ENCODE measurements at regions not wholly inside any gene's neighbourhood (a gene's known extent, or its start where the extent isn't known, plus 50 kb on each side); places are given as distances from the start of the nearest gene placed in this dataset.

DNA sequence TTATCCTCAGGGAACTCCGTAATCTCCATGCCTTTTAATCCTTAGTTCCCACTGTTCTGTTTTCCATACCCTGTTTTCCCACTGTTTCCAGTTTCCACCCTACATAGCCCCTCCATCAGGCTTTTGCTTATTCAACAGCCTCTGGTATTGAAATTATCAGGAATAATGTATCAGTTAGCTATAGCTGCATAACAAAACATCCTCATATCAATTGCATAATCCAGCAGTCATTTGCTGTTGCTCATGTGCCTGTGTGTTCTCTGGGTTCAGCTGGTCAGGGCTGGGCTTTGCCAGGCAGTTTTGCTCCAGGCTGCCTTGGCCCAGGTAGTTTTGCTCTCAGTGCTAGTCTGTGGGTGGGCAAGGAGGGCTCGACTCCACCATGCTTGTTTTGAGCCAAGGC, 94.3 kb upstream of the FOXA2 start:
- Histone ChIP-seq H3K23ac (ENCODE audit: insufficient read length, low read depth, low read length) (no peak overlapping the region), H4K5ac (ENCODE audit: insufficient read length, low read depth, low read length) (no peak overlapping the region), H3K14ac (ENCODE audit: insufficient read depth, low read length) (no peak overlapping the region), H3K18ac (ENCODE audit: insufficient read length, low read depth, low read length) (no peak overlapping the region), H2BK5ac (ENCODE audit: insufficient read length, low read length) (no peak overlapping the region), H3K56ac (ENCODE audit: insufficient read length, low read depth, low read length) (no peak overlapping the region), H4K20me1 (ENCODE audit: control insufficient read depth, insufficient read depth, insufficient read length) (no peaks in the 10 kb centered on the region), H3K4me2 (ENCODE audit: insufficient read depth, insufficient read length, low read length) (no peak overlapping the region), H3K27ac (ENCODE audit: insufficient read length, low read depth, low read length) (no peak overlapping the region), H4K8ac (replicated peaks; ENCODE audit: insufficient read length, low read depth, low read length) (no peak overlapping the region), H2BK120ac (ENCODE audit: low read depth, low read length, poor library complexity, severe bottlenecking) (no peak overlapping the region), H3K27me3 (ENCODE audit: insufficient read depth, low read length) (no peaks in the 10 kb centered on the region; the same call in 1 of the 2 replicates), H2AK5ac (ENCODE audit: insufficient read length, low read length) (no peak overlapping the region), H2BK15ac (ENCODE audit: low read depth, low read length) (no peak overlapping the region), H3K23me2 (ENCODE audit: insufficient read length, low read depth, low read length, poor library complexity, severe bottlenecking) (no peaks in the 10 kb centered on the region), H3K4ac (ENCODE audit: low read depth, low read length) (no peak overlapping the region), H3K79me2 (ENCODE audit: insufficient read depth, low read length) (no peaks in the 10 kb centered on the region), H4K91ac (ENCODE audit: insufficient read length, low read depth, low read length) (no peak overlapping the region), H2BK20ac (ENCODE audit: low read depth, low read length, poor library complexity, severe bottlenecking) (no peak overlapping the region), H3T11ph (ENCODE audit: low read length) (no peak overlapping the region), H3K4me1 (ENCODE audit: insufficient read depth, low read length) (no peaks in the 10 kb centered on the region), H3K9ac (ENCODE audit: extremely low read depth, insufficient read length, low read length) (no peak overlapping the region), H3K9me3 (ENCODE audit: control insufficient read depth, low read depth, low read length) (no peaks in the 10 kb centered on the region), H2BK12ac (ENCODE audit: insufficient read length, low read depth, low read length) (no peak overlapping the region), H3K79me1 (ENCODE audit: insufficient read depth, low read depth, low read length, poor library complexity, severe bottlenecking) (no peaks in the 10 kb centered on the region), H2AFZ (ENCODE audit: low read length) (no peak overlapping the region)
- Mint-ChIP-seq H3K36me3 (ENCODE audit: insufficient read depth in 1 of 3, low read depth in 3 of 3) (peaks cover 2 to 8% (median 5%) of the 10 kb centered on the region in 3 experiments; a peak in 3 of 7 replicates), H3K27ac (no peak overlapping the region), H3K9me3 (peaks cover 4 to 7% of the 10 kb centered on the region in 2 experiments; a peak in 4 of 5 replicates), H3K4me3 (no peak overlapping the region), H3K27me3 (ENCODE audit: low read depth) (peaks cover 58% of the 10 kb centered on the region), H3K4me1 (peaks cover 7 to 8% of the 10 kb centered on the region in 2 experiments)
- TF ChIP-seq, protein P1, sequence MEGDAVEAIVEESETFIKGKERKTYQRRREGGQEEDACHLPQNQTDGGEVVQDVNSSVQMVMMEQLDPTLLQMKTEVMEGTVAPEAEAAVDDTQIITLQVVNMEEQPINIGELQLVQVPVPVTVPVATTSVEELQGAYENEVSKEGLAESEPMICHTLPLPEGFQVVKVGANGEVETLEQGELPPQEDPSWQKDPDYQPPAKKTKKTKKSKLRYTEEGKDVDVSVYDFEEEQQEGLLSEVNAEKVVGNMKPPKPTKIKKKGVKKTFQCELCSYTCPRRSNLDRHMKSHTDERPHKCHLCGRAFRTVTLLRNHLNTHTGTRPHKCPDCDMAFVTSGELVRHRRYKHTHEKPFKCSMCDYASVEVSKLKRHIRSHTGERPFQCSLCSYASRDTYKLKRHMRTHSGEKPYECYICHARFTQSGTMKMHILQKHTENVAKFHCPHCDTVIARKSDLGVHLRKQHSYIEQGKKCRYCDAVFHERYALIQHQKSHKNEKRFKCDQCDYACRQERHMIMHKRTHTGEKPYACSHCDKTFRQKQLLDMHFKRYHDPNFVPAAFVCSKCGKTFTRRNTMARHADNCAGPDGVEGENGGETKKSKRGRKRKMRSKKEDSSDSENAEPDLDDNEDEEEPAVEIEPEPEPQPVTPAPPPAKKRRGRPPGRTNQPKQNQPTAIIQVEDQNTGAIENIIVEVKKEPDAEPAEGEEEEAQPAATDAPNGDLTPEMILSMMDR (conservative IDR thresholded peaks at IDR 0.05): no peak
- WGBS (ENCODE audit: extremely low coverage, insufficient read length, low lambda C conversion rate): no CpG with 5 or more reads among the region's 2 CpGs
- no peak for DNase-seq
